ENCODE measurements at regions not wholly inside any gene's neighbourhood (a gene's known extent, or its start where the extent isn't known, plus 50 kb on each side); places are given as distances from the start of the nearest gene placed in this dataset.

- no peak for DNase-seq
Observed at GRCh38 chr9:87259543-87260518, 237.8 kb upstream of the DAPK1 start.

GRCh38 chr9:87263291-87263690 lies 234.4 kb upstream of the DAPK1 start:
- DNase-seq = no peak

- no peak for DNase-seq
Observed at GRCh38 chr9:87266697-87267096, 231.0 kb upstream of the DAPK1 start.

DNA sequence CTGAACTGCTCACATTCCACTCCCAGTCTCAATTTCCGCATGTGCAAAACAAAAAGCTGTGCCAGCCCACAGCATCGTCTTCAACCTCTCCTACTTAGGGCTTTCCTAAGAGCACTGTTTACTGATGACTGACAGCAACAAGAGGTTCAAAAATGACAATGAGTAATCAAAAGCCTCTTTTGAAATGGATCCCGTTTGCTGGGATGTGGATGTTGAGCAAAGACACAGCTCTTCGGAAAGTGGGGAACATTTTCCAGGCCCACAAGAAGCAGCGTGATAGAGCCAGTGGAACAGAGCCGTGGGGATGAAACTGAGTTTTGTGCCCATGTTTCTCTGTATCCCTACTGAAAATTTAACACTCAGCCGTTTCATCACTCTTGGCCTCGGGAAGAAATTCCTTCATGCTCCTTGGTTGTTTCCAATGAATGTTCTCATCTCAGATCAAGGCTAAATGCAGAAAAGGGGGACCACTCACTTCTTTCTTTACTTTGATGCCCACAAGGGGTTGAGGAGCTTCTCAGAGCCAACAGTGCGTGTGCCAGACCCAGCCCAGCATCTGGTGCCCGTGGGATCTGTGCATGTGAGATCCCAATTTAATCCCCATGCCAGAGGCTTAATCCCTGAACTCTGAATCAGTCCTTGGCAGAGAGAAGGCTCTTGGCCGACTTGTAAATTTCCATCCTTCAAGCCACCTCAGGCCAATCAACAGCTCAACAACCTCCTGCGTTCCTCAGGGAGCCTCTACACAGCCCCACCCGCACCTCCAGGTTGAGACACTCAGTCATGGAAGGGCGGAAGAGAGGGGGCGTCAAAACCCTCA lies 230.2 kb upstream of the DAPK1 start:
- no peak for DNase-seq

DNA sequence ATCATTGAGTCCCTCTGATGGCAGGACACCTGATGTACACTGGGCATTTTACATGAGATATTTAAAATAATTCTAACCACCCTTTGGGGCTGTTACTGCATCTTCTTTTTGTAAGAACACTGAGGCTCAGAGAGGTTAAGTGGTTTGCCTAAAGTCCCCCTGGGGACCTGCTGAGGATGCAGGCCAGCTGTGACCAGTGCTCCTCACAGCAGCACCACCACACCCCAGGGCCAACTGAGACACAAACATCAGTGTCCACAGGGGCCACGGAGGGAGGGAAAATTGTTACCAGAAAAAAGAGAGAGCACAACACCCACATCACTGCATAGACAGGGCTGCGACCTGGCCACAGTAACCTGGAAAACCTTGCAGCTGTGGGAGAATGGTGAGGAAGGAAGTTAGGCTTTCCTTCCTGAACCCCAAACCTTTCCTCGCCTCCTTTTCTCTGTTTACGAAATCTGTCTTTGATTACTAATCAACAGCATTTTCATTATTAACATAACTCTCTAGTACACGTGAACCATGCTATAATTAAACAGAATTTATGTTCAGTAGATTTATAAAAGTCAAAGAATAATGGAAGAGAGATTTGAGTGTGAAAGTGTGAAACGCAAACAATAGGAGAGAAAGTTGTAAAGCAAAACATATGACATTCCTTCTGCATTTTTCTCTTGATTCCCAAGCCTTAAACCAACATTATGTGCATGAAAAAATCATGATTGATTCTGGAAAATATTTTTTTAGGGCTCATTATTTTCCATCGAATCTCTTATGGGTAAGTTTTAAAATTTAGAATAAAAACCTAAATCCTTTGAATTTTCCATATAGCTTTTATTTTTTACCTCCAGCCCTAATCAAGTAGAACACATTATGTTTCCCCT lies 228.1 kb upstream of the DAPK1 start:
- no peak for DNase-seq

GRCh38 chr9:87270221-87270847 lies 227.3 kb upstream of the DAPK1 start:
- no peak for DNase-seq

DNA sequence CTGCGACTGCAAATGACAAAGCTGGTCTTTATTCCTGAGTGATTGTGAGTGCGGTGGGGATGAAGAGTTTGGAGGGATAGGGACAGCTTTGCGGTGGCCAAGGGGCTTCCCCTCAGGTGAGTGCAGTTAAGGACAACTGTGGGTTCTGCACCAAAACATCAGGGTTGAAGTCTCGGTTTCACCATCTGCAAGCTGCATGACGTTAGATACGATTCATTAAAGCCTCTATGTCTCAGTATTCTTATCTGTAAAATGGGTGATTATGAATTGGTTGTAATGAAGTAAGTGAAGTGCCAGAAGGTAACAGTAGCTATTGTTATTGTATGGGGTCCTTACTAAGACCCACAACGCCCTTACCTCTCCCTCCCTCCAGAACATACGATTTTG lies 226.8 kb upstream of the DAPK1 start:
- no peak for DNase-seq

GRCh38 chr9:87271696-87272477 lies 225.8 kb upstream of the DAPK1 start:
- no peak for DNase-seq

DNA sequence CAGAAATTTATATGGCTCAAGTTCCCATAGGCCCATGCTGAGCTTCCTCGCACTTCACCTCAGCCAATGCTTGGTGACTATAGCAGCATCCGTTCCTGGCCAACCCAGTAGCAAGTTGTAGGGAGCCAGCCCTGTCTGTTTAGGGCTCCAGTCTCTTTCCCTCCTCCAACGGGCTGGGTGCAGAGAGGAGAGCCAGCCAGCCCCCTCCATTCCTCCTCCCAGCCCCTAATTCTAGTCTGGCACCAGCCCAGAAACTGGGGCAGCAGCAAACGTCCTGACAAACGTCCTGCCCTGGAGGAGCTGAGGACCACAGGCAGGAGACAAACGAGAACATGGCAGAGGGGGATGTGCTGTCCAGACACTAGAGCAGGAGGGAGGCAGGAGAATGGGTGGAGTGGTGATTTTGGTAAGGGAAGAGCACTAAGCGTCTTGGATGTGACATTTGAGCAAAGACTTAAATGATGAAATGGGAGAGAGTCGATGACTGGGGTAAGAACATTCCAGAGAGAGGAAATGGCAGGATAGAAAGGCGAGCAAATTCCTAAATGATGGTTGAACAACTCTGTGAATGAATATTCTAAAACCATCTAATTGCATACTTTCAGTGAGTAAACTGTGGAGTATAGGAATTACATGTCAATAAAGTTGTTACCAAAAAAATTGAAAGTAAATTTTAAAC lies 222.5 kb upstream of the DAPK1 start:
- DNase-seq = no peak

- DNase-seq = no peak
Observed at GRCh38 chr9:87276327-87276841, 221.3 kb upstream of the DAPK1 start.

DNA sequence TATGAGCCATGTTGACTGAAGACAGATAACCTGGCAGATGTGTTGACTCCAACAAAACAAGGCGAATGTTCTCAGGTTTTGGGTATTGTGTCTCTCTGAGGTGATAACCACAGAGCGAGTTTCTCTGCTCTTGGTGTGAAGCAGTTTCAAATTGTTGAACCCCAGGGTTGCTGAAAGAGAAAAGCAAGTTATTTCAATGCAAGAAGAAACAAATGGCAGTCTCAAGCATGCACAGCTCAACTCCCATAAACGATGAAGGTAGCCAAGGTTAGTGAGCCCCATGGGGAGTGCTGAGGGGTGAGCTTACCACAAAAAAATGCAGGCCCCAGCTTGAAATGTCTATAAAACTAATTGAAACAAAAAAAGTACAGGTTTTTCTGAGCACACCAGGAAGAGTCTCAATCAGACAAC lies 220.8 kb upstream of the DAPK1 start:
- DNase-seq = no peak

- no peak for DNase-seq
Observed at GRCh38 chr9:87277346-87277745, 220.3 kb upstream of the DAPK1 start.

GRCh38 chr9:87278971-87279733 lies 218.5 kb upstream of the DAPK1 start:
- no peak for DNase-seq

- DNase-seq = no peak
Observed at GRCh38 chr9:87280421-87280820, 217.2 kb upstream of the DAPK1 start.

DNA sequence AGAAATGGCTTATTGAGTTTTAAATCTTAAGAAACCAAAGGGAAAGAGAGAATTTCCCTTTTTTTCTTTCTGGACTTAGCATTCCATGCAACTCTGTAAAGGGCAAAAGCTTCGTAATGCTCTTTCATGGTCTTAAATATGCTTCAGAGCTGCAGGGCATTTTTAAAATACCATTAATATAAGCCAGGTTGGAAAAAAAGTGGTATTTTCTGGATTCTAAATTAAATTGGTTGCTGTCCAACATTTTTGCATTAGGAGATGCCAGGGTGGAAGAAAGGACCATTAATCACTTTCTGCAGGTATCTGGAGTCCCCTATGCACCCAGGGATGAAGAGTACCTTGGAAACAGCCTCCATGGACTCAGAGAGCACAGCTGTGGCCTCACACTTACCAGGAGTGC lies 215.1 kb upstream of the DAPK1 start:
- DNase-seq = no peak

DNA sequence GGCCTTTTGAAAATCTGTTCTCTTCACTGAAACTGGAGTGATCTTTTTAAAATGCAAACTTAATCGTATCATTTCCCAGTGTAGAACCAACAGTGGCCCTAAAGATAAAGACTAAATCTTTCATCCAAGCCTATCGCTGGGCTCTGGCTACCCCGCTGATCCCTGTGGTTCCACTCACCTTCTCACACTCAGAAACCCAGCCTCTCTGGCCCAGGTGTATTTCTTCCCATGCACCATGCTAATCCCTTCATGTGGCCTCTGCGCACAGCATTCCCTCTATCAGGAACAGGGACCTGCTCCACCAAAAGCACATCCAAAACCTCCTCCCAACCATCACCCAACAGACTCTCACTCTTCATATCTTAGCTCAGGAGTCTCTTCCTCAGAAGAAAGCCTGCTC lies 214.1 kb upstream of the DAPK1 start:
- no peak for DNase-seq

- DNase-seq = no peak
Observed at GRCh38 chr9:87285183-87285850, 212.3 kb upstream of the DAPK1 start.

- no peak for DNase-seq
Observed at GRCh38 chr9:87286506-87286905, 211.2 kb upstream of the DAPK1 start.
